GM19463 (cell line): ENCODE measurements at regions not wholly inside any gene's neighbourhood (a gene's known extent, or its start where the extent isn't known, plus 50 kb on each side); places are given as distances from the start of the nearest gene placed in this dataset.
"Not testable (repeated sequence)": the region's sequence is repeated elsewhere in the genome, so short reads cannot be mapped to it uniquely, and the experiment has no call there.

Source experiments
- ATAC-seq: cut with Tn5 transposase; IDR thresholded peaks from one replicate; pipeline ENCODE4 v1.9.1; 2021; ENCODE audit warnings: mild to moderate bottlenecking, moderate library complexity; ENCODE audit not compliant: unreplicated experiment

DNA sequence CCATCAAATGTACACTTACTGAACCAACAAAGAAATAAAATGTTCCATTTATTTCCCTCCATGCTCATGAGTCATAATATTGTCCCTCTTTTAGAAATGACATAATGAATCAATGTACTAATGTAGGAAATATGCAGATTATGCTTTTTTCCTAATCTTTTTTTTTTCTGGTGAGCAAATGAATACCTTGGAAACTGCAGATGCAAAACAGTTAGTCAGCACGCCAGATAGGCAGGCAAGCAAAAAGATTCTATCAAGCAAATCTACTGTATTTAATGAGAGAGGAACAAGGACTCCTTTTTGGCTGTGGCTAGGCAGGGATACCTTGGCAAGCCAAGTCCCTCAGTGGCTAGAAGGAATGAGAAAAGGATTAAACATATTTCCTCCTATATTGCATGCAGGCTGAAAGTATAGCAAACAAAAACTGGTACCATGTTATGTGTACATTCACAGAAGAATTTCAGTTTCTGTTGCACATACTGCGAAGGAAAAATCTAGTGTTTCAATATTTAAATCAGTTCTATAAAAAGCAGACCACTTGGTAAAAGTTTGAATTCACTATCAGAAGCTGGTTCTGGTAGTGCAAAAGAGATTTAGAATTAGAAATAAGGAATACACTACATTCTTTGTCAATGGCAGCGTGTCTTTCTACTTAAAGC lies 605.4 kb downstream of the TLE1 start:
- peak; percentile 53 for ATAC-seq

DNA sequence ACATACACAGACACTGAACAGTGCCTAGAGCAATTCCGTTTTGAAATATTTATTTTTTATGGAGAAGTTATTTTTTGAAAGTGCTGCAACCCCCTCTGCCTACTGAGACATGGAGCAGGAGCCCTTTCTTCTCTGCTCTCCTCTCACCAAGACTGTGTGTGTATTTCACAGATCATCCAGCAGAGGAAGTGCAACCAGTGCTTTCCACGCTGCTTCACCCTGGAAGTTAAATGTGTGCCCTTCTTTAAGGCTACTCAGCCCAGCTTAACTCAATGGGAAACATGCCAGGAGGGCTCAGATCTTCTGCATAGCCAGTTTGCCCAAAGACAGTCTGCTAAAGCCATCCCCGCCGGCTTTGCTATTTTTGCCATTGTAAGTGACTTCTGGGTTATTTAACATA lies 606.3 kb downstream of the TLE1 start:
- no peak for ATAC-seq

DNA sequence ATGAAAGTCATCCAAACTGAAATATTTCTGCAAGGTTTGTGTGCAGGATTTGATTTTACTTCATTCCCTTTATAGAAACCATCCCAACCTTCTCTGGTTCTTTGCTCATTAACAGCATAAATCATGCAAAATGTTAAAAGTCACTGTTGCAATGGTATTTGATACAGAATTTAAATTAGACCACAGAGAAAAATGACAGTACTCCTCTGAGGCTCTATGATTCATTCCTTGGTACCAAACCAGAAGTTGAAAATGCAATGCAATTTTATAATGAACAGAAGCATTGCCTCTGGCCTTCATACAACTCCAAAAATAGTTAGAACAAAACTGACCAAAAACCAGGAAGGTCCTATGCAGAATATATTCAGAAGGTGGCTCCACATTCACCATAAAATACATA lies 607.1 kb downstream of the TLE1 start:
- ATAC-seq = no peak

DNA sequence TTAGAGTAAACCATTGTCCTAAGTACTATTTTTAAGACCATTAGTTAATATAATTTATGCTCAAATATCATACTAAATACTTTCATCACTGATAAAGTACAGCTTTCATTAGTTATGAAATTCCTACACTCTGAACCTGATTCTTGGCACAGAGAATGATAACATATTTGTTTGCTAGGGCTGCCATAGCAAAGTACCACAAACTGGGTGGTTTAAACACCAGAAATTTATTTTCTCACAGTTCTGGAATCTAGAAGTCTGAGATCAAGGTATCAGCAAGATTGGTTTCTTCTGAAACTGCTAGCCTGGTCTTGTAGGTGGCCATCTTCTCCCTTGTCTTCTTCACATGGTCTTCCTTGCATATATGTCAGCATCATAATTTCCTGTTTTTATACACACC lies 608.4 kb downstream of the TLE1 start:
- no peak for ATAC-seq

DNA sequence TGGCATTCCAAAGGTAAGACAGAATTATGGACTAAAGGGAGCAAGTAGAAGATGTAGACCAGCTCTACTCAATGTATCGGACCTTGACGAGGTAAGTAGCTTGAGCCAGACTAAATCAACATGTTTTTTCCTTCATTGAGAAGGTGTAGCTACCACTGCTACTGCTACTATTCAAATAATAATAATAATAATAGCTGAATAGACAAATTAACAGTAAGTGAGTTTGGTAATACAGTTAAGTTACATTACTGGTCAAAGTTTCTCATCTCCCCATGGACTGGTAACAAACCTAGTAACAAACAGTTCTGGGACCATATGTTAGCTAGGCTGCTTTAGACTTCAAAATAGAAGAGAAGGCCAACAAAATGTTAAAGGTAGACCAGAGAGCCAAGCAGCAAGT lies 609.2 kb downstream of the TLE1 start:
- ATAC-seq = no peak

DNA sequence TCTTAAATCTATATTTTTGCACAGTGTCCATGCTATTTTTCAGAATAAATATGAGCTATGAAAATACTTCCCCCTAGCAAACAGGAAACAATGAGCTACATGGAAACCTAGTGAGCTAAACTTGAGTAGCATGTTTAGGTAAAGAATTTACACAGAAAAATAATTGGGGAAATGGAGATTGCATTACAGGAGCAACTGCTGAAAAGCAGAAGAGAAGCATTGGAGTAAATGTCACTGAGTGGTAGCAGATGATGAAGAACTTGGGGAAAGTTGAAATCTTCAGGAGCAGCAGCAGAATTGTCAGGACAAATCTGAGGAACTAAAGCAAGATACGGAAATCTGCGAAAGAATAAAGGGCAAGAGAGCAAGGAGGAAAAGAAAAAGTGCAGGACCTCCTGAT lies 610.3 kb downstream of the TLE1 start:
- ATAC-seq = no peak

DNA sequence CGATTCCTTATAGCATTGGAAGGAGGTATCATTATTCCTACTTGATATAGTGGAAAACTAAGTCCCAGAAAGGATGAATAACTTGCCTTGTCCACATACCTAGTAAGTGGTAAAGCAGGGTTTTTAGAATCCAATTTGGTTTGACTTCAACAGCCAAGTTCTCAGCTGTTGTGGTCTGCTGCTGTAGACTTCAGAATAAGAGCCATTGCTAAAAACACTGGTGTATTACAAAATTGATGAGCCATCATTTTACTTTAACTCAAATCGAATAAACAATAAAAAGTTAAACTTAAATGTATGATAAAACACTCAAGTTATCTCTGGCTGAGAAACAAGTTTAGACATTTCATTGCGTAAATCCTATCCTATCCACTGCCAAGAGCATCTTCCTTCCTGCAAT lies 610.8 kb downstream of the TLE1 start:
- ATAC-seq = no peak

DNA sequence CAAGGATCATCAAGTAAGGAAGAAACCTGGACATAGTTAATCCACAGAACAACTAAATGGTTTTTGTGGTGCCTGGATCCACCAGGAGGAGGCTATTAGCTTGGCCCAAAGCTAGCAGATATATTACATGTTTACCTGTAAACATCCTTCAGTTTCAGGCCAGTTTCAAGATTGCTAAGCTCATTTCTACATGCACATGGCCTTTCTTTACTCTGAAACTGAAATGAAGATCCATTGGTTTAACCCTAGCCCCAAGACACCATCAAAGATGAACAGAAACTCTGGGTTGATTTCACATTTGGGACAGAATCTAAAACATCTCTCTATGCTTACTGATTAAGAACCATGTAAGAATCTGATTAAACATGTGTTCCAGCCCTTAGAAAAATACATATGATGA lies 611.8 kb downstream of the TLE1 start:
- ATAC-seq = peak; percentile 53

DNA sequence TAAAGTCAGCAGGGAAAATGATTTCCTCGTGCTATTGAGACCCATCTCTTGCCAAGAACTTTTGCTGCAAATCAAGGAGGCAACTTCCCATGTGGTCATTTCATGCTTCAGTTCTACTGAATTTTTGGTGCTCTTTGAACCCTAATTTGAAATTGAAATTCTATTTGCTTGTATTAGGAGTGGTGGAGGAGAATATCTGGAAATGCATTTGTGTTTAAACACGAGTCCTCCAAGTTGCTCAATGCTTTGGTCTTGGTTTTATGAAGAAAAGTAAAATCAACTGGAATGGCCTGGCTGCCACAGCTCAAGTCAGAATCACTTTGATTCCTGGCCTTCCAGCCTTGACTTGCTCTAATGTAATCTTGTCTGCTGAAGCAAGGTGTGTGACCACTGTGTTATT lies 613.2 kb downstream of the TLE1 start:
- no peak for ATAC-seq

DNA sequence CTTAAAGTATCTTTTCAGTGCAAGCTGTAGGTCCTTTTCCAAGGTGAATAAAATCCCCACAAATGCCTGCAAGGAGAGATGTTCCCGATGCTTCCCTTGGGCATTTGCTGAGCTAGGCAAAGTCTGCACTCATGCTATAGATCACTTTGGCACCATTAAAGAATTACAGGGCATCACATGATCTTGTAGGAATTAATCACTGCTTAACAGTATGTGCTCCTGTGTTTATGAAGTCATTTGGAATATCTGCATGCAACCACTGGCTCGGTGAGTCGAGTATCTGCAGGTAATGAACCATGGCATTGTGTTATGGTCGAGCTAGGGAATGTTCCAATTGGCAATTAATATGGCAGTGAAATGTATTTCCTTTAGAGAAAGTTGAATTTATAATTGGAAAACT lies 615.1 kb downstream of the TLE1 start:
- ATAC-seq = no peak

DNA sequence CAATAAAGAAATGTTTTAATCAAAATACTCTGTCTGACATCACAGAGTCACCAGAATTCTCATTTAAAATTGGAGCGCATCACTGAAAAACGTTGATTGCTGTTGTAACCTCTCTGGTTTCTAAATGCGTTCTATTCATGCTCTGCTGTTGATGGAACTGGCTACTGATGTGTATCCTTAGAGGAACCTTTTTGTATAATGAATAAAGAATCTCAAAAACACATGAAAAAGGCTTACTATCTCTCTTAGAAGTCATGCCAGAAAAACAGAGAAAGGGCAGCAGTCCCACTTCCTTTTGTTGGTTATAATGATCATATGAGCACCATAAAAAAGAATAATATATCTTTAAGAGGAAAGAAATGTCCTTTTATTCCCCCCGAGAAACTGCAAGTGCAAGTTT lies 615.5 kb downstream of the TLE1 start:
- no peak for ATAC-seq

DNA sequence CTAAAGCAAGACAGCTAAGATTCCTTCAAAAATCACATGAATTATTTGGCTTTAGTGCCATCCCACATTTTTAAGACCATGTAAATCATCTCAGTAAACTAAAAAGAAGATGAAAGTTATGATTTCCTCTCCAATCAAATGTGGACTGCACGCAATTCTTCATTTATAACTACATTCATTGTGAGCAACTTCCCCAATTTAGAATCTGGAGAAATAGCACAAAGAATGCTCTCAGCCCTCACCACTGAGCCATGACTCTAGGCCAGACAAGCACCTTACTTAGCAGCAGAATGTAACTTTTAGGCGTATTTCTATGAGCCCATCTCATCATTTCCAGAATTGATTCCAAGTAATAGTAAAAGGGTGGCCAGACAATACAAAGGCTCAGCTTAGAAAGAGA lies 616.6 kb downstream of the TLE1 start:
- no peak for ATAC-seq

DNA sequence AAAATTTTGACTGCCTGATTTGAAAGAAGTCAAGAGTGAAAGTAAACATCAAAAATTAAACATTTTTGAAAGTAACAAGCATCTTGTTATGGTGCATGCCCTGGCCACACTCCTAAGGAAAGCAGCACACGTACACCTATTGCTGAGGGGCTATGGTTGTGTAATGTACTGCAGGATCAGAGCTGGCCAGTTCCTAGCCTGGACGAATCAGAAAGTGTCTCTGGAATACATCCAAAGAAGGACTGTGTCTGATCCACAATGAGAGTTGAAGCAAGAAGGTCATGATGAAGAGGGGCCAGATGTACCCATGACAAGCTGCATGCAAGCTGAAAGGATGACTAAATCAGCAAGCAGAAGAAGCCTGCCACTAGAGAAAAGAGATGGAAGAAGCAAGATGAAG lies 618.2 kb downstream of the TLE1 start:
- ATAC-seq = no peak

DNA sequence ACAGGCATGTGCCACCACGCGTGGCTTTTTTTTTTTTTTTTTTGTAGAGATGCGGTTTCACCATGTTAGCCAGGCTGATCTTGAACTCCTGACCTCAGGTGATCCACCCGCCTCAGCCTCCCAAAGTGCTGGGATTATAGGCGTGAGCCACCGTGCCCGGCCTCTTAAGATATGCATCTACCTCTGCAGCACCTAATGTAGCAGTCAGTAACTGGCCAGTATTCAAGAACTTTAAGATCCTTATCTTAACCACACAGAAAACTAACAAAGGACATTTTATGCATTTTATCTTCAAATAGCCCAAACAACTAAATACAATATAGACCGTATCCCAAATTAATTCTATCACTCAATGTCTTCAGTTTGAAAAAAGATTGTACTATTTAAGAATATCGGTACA lies 618.7 kb downstream of the TLE1 start:
- no peak for ATAC-seq

DNA sequence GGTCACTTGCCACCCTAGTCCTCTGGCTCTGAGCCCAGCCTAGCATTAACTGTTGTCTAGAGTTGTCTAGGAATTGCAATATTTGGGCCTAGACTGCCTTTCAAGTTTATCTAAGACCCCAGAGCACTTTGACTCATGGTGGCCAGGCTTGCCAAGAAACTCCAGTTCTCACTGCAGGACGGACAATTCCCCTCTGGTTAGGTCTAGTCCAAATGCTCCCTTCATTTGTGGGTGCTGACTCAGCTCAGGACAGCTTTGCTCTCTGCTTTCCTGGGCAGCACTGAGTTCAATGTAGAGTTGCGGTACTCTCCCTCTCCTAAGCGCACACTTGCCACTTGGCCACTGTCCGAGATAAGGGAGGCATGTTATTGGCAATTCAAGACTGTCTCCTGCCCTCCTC lies 619.4 kb downstream of the TLE1 start:
- ATAC-seq = no peak

DNA sequence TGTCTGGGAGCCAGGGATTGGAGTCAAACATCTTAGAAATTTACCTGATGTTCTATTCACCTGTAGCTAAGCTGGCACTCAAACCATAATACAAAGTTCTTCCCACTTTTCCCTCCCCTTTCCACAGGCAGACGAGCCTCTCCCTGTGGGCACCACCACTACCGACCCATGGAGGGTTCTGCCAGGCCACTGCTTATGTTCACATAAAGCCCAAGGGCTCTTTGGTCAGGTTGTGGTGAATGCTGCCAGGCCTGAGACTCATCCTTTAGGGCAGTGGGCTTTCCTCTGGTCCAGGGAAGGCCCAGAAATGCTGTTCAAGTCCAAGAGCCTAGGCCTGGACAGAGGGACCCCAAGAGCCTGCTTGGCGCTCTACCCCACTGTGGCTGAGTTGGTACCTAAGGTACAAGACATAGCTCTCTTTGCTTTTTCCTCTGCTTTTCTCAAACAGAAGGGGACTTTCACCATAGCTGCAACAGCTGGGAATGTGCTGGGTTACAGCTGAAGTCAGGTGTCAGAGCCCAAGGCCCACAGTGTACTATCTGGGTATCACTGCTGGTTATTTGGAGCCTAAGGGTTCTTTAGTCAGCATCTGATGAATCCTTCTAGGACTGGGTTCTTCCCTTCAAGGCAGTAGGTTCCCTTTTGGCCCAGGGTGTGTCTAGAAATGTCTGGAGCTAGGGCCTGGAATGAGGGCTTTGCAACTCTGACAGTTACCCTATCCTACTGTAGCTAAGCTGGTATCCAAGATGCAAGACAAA lies 620.1 kb downstream of the TLE1 start:
- ATAC-seq = no peak

DNA sequence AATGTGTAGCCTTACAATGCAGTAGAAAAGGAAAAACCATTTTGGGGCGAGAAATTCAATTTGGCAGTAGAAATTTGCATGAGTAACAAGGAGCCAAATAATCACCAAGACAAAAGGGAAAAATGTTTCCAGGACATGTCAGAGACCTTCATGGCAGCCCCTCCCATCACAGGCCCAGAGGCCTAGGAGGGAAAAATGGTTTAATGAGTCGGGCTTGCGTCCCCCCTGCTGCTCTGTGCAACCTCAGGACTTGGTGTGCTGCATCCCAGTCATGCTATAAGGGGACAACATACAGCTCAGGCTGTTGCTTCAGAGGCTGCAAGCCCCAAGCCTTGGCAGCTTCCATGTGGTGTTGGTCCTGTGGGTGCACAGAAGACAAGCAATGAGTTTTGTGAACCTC lies 626.4 kb downstream of the TLE1 start:
- not testable (repeated sequence) for ATAC-seq

DNA sequence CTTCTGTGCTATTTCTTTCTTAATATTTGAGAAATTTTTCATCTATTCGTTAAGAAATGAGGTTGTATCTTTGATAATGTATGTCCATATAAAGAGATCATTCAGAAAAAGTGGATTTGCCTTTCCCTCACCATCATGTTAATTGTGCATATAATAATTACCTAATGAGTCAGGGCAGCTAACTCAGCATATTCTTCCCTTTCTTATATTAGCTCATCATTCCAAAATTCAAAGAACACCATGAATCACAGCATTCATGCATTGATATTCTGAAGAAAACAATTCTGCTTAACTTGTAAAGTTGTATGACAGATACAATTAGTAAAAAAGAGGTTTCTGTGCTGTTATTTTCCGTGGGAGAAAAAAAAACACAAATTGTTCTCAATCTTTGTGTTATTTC lies 630.6 kb downstream of the TLE1 start:
- no peak for ATAC-seq

DNA sequence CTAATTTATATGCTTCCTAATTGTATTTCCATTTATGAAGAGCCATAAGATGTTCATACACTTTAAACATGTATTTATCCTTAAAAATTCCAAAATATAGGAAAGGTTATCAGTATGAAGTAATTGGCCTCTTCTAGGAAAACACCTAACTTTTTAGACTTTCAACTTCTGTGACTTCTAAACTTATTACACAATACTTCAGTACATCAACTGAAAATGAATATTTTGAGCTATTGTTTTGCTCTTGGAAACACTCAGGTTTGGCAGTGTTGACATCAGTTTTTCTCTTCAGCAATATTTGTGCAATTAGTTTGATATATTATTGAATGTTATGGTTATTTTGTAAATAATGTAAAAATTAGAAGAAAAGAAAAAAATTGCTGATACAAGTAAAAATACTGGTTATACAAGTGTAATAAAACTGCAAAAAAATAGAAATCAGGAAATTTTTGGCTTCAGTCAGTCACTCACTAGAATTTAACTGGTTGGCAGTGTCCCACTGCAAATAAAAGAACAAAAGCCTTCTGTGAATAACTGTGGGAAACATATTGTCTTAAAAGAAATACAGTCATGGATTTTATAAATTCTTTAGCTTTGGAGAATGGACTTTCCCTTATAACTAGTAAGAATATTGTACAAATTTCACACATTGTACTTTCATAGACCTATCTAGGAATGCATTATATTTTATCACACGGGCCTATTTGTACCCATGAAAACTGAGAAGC lies 635.9 kb downstream of the TLE1 start:
- ATAC-seq = no peak

DNA sequence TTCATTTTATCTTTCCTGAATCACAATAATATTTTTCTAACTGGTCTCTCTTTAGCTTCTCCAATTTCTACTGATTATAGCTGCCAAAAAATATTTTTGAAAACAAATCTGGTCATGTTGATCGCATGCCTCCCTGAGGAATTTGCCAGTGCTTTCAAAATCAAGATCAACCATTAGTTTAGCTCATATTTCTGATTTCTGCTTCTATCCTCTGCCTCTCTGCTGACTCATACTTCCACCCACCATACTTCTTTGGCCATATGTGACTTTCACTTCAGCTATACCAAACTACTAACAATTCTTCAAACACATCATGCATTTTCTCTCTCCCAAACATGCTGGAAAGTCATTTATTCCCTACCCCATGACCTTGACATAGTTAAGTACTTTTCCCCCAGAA lies 636.5 kb downstream of the TLE1 start:
- no peak for ATAC-seq

DNA sequence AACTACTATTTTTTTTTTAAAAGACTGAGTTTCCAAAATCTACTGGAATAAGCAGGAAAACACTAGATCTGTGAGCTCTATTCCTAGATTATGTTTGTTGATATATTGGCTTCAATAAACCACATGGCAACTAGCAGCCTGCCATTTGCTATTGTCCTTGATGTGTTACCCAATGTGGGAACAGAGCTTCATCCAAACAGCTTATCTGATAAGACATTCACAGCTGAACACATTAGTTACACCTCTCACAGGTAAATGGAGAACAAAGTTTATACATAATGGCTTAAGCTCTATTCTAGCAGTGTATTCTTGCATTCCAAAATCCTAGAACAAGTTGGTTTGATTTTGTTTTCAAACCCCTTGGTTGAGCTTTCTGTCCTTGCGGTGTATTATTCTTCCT lies 642.1 kb downstream of the TLE1 start:
- no peak for ATAC-seq

DNA sequence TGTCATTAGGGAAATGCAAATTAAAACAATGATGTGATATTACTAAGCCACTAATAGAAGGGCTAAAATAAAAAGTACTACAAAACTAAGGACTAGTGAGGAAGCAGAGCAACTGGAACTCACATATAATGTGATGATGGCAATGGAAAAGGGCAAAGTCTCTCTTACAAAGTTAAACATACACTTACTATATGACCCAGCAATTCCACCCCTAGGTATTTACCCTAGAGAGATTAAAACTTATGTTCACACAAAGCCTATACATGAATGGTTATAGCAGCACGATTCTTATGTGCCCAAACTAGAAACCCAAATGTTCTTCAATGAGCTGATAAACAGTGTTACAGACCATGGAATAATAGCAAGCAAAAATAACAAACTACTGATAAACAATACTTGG lies 643.7 kb downstream of the TLE1 start:
- ATAC-seq = no peak
